SH-SY5Y (cell line): ENCODE measurements at regions not wholly inside any gene's neighbourhood (a gene's known extent, or its start where the extent isn't known, plus 50 kb on each side); places are given as distances from the start of the nearest gene placed in this dataset.

Experiments used
- GATA2 ChIP-seq: IDR thresholded peaks from 2 replicates; pipeline ENCODE4 v1.6.1; 2011; ENCODE audit warnings: mild to moderate bottlenecking, low read depth, low read length
- GATA3 ChIP-seq: IDR thresholded peaks from 2 replicates; pipeline ENCODE4 v1.6.1; 2011; ENCODE audit warnings: low read depth, mild to moderate bottlenecking, low read length, moderate library complexity

DNA sequence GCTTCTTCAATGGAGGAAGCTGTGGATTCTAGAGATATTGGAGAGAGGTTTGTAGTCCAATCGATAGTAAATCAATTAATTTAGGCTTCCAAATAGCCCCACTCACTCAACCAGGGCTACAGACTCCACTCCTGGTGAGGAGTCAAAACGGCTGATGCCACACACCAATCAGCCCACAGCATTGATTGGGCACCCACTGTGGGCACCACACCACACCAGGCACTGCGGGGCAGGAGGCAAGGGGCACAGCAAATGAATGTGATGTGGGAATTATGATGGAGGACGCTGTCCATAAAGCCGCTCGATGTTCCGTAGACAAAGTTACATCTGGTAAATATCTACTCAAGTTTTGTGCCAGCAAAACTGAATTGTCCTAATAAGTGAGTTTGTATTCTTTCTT is 547.3 kb upstream of the CADM1 start:
- TF ChIP-seq GATA2 (no peak), GATA3 (no peak)
